Thyroid gland (tissue), 4 donors: ENCODE measurements at regions not wholly inside any gene's neighbourhood (a gene's known extent, or its start where the extent isn't known, plus 50 kb on each side); places are given as distances from the start of the nearest gene placed in this dataset.

Experiments
- POLR2A ChIP-seq, 2 donors: fragments of 450-650 bp; IDR thresholded peaks; one replicate each; pipeline ENCODE4 v1.6.1; 2017; ENCODE audit warnings: antibody characterized with exemption in 2 of 2, mild to moderate bottlenecking in 2 of 2, moderate library complexity in 1 of 2
- TF ChIP-seq, protein P1 (sequence below), 6 experiments: fragments of 200-600 bp in 3 of 6; fragments of 450-650 bp in 3 of 6; sonication (generic) in 3 of 6; IDR thresholded peaks; one replicate each; pipeline ENCODE4 v1.5.1; 2016 to 2019; ENCODE audit warnings: antibody characterized with exemption in 6 of 6, mild to moderate bottlenecking in 2 of 6, inconsistent platforms in 1 of 6, moderate library complexity in 1 of 6

- TF ChIP-seq, protein P1, sequence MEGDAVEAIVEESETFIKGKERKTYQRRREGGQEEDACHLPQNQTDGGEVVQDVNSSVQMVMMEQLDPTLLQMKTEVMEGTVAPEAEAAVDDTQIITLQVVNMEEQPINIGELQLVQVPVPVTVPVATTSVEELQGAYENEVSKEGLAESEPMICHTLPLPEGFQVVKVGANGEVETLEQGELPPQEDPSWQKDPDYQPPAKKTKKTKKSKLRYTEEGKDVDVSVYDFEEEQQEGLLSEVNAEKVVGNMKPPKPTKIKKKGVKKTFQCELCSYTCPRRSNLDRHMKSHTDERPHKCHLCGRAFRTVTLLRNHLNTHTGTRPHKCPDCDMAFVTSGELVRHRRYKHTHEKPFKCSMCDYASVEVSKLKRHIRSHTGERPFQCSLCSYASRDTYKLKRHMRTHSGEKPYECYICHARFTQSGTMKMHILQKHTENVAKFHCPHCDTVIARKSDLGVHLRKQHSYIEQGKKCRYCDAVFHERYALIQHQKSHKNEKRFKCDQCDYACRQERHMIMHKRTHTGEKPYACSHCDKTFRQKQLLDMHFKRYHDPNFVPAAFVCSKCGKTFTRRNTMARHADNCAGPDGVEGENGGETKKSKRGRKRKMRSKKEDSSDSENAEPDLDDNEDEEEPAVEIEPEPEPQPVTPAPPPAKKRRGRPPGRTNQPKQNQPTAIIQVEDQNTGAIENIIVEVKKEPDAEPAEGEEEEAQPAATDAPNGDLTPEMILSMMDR (IDR thresholded peaks at IDR 0.05): no peak
- no peak for TF ChIP-seq POLR2A (IDR thresholded peaks at IDR 0.05)
These were observed 194.5 kb upstream of the CFAP20DC start for GRCh38 chr3:59244343-59244742.
